ENCODE measurements at regions not wholly inside any gene's neighbourhood (a gene's known extent, or its start where the extent isn't known, plus 50 kb on each side); places are given as distances from the start of the nearest gene placed in this dataset.

DNA sequence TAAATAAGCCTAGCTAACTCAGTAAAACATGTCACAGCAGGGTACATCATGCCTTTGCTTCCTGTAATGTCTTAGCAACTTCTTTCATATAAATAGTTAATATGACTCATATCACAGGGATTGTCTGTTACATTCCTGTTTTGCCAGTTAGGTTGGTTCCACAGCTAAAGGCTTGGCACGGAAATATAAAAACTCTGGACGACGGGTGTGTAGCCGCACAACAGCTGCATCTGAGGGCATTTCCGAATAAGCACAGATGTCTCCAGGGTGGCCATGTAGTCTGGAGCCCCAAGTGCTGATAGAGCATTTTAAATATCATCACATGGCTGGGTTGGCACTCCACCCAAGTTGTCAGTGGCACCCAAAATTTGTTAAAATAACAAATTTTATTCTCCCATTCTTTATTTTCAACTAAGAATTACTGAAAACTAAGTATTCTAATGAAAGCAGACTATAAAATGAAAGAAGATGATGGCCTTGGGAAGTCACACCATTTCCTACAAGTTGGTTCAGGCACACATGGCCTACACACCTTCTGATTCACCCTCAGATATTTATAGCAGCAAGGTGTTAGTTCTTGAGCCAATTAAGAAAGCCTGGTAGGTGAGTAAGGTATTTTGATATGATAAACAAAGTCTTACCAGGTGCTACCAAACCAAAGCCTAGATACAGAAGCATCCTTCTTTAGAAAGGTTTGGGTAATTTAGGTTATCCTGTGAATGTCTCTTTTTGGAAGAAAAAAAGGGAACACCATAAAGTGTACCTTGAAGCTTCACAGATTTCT is 61.8 kb upstream of the STK17B start:
- no peak overlapping the region for H2AFZ ChIP-seq (ENCODE audit: low read length)
- TF ChIP-seq, protein P1, sequence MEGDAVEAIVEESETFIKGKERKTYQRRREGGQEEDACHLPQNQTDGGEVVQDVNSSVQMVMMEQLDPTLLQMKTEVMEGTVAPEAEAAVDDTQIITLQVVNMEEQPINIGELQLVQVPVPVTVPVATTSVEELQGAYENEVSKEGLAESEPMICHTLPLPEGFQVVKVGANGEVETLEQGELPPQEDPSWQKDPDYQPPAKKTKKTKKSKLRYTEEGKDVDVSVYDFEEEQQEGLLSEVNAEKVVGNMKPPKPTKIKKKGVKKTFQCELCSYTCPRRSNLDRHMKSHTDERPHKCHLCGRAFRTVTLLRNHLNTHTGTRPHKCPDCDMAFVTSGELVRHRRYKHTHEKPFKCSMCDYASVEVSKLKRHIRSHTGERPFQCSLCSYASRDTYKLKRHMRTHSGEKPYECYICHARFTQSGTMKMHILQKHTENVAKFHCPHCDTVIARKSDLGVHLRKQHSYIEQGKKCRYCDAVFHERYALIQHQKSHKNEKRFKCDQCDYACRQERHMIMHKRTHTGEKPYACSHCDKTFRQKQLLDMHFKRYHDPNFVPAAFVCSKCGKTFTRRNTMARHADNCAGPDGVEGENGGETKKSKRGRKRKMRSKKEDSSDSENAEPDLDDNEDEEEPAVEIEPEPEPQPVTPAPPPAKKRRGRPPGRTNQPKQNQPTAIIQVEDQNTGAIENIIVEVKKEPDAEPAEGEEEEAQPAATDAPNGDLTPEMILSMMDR (conservative IDR thresholded peaks at IDR 0.05 in 1 of 2, IDR thresholded peaks at IDR 0.05 in 1 of 2; ENCODE audit: low read depth in 1 of 2, low read length in 2 of 2), result no peak
- TF ChIP-seq EZH2 (IDR thresholded peaks at IDR 0.05; ENCODE audit: low read length, missing control alignments), result no peak
- H3K9me3 ChIP-seq (ENCODE audit: control insufficient read depth, insufficient read depth, low read depth, low read length), result no peaks in the 10 kb centered on the region
- no peak overlapping the region for H3K4me3 ChIP-seq (replicated peaks in 1 of 4; ENCODE audit: control extremely low read depth in 1 of 4, insufficient read depth in 1 of 4, low read depth in 3 of 4, low read length in 4 of 4)
- H3K36me3 ChIP-seq (ENCODE audit: control insufficient read depth, insufficient read depth, low read length), result no peaks in the 10 kb centered on the region
- no peaks in the 10 kb centered on the region for H3K27me3 ChIP-seq (ENCODE audit: control insufficient read depth, insufficient read depth, low read length)
- H4K20me1 ChIP-seq (ENCODE audit: control insufficient read depth, extremely low read depth, insufficient read depth, low read length), result no peaks in the 10 kb centered on the region
- H3K4me1 ChIP-seq (ENCODE audit: control insufficient read depth, extremely low read depth, insufficient read depth, low read length), result peaks cover 6% of the 10 kb centered on the region
- DNase-seq (ENCODE audit: low read depth in 2 of 2), result peak; percentile 80 to 88
- H3K79me2 ChIP-seq (ENCODE audit: control insufficient read depth, insufficient read depth, low read length), result no peaks in the 10 kb centered on the region
- H3K4me2 ChIP-seq (ENCODE audit: extremely low read depth, insufficient read depth, low read length), result no peak overlapping the region
- no peak overlapping the region for H3K9ac ChIP-seq (ENCODE audit: insufficient read depth, low read length)
- H3K27ac ChIP-seq (ENCODE audit: insufficient read depth, low read length), result peak overlapping the region; percentile 56

DNA sequence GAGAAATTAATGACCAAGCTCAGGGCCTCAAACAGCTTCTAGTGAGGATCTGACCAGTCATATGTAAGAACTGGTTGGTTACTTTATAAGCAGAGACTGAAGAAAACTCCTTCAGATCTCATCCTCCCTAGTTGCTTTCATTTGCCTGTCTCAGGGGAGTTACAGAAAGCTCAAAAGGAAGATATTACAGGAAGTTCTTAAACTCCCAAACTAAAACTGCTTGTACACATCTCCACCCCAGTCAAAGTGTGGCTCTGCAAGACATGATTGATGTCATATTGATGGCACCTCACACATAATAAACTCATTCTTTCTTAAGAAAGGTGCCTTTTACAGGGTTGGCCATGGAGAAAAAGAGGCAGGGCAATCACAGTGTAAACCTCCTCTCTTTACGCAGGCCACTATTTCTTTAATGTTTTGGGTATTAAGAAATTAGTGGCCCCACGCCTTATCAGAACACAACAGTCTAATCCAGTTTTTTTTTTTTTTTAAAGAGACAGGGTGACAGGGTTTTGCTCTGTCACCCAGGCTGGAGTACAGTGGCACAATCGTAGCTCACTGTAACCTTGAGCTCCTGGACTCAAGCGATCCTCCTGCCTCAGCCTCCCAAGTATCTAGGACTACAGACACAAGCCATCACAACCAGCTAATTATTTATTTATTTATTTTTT is 62.6 kb upstream of the STK17B start:
- no peak overlapping the region for H3K9ac ChIP-seq (ENCODE audit: insufficient read depth, low read length)
- no peak for DNase-seq (ENCODE audit: low read depth in 2 of 2)
- H3K79me2 ChIP-seq (ENCODE audit: control insufficient read depth, insufficient read depth, low read length), result no peaks in the 10 kb centered on the region
- no peak overlapping the region for H2AFZ ChIP-seq (ENCODE audit: low read length)
- no peak overlapping the region for H3K4me2 ChIP-seq (ENCODE audit: extremely low read depth, insufficient read depth, low read length)
- H3K4me3 ChIP-seq (replicated peaks in 1 of 4; ENCODE audit: control extremely low read depth in 1 of 4, insufficient read depth in 1 of 4, low read depth in 3 of 4, low read length in 4 of 4), result no peak overlapping the region
- no peaks in the 10 kb centered on the region for H3K27me3 ChIP-seq (ENCODE audit: control insufficient read depth, insufficient read depth, low read length)
- no peaks in the 10 kb centered on the region for H3K9me3 ChIP-seq (ENCODE audit: control insufficient read depth, insufficient read depth, low read depth, low read length)
- no peaks in the 10 kb centered on the region for H3K36me3 ChIP-seq (ENCODE audit: control insufficient read depth, insufficient read depth, low read length)
- TF ChIP-seq, protein P1 (conservative IDR thresholded peaks at IDR 0.05 in 1 of 2, IDR thresholded peaks at IDR 0.05 in 1 of 2; ENCODE audit: low read depth in 1 of 2, low read length in 2 of 2), result no peak
- TF ChIP-seq EZH2 (IDR thresholded peaks at IDR 0.05; ENCODE audit: low read length, missing control alignments), result no peak
- peaks cover 8% of the 10 kb centered on the region for H3K4me1 ChIP-seq (ENCODE audit: control insufficient read depth, extremely low read depth, insufficient read depth, low read length)
- peak overlapping the region; percentile 11 for H3K27ac ChIP-seq (ENCODE audit: insufficient read depth, low read length)
- H4K20me1 ChIP-seq (ENCODE audit: control insufficient read depth, extremely low read depth, insufficient read depth, low read length), result no peaks in the 10 kb centered on the region

DNA sequence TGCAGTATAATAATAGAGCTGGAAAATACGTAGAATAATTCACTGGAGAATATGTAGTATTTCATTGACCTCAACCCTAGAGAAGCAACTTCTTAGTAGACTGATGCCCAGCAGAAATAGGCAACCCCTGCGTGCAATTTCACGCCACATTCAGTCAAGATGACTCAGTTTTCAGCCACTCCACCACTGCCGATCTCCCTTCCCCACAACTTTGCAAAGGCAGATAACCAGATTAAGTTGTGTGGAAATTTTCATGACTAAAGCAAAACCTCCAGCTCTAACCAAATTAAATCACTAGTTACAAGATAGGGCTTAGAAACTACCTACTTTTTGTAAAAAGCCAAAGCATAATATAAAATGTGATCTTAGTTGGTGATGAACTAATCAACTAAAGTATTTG is 63.3 kb upstream of the STK17B start:
- no peaks in the 10 kb centered on the region for H4K20me1 ChIP-seq (ENCODE audit: control insufficient read depth, extremely low read depth, insufficient read depth, low read length)
- H3K27me3 ChIP-seq (ENCODE audit: control insufficient read depth, insufficient read depth, low read length), result no peaks in the 10 kb centered on the region
- H3K4me2 ChIP-seq (ENCODE audit: extremely low read depth, insufficient read depth, low read length), result no peak overlapping the region
- no peak overlapping the region for H3K9ac ChIP-seq (ENCODE audit: insufficient read depth, low read length)
- H3K36me3 ChIP-seq (ENCODE audit: control insufficient read depth, insufficient read depth, low read length), result no peaks in the 10 kb centered on the region
- H3K9me3 ChIP-seq (ENCODE audit: control insufficient read depth, insufficient read depth, low read depth, low read length), result no peaks in the 10 kb centered on the region
- TF ChIP-seq, protein P1 (conservative IDR thresholded peaks at IDR 0.05 in 1 of 2, IDR thresholded peaks at IDR 0.05 in 1 of 2; ENCODE audit: low read depth in 1 of 2, low read length in 2 of 2), result no peak
- no peak for TF ChIP-seq EZH2 (IDR thresholded peaks at IDR 0.05; ENCODE audit: low read length, missing control alignments)
- DNase-seq (ENCODE audit: low read depth in 2 of 2), result peak; percentile 56 to 94
- H3K4me3 ChIP-seq (replicated peaks in 1 of 4; ENCODE audit: control extremely low read depth in 1 of 4, insufficient read depth in 1 of 4, low read depth in 3 of 4, low read length in 4 of 4), result no peak overlapping the region
- no peaks in the 10 kb centered on the region for H3K79me2 ChIP-seq (ENCODE audit: control insufficient read depth, insufficient read depth, low read length)
- H3K4me1 ChIP-seq (ENCODE audit: control insufficient read depth, extremely low read depth, insufficient read depth, low read length), result peaks cover 13% of the 10 kb centered on the region
- H2AFZ ChIP-seq (ENCODE audit: low read length), result no peak overlapping the region
- no peak overlapping the region for H3K27ac ChIP-seq (ENCODE audit: insufficient read depth, low read length)
